TTC549 (cell line): ENCODE measurements at regions not wholly inside any gene's neighbourhood (a gene's known extent, or its start where the extent isn't known, plus 50 kb on each side); places are given as distances from the start of the nearest gene placed in this dataset.

ENCODE experiments used
- FAIRE-seq: peaks from 2 replicates; lab custom pipeline; 2012; peaks lifted over from hg19 to GRCh38; lab: Jason Lieb, UNC

DNA sequence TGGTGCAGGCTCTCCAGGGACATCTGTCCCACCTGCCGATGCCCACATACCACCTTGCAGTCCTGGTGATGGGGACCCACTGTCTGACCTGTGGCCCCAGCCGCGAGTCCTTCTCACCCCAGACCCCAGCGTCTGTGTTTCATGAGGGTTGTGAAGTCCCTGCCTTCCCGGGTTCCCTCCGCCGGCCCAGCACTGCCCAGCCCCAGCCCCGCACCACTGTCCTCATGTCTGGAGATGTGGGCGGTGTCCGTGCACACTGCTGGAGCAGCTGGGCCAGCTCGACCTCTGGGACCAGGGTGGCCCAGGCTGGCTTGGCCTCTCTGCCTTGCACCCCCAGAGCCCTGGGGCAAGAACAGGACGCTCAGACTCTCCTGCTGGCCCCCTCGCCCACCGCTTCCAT lies 199.5 kb upstream of the CIBAR2 start:
- no peak for FAIRE-seq

DNA sequence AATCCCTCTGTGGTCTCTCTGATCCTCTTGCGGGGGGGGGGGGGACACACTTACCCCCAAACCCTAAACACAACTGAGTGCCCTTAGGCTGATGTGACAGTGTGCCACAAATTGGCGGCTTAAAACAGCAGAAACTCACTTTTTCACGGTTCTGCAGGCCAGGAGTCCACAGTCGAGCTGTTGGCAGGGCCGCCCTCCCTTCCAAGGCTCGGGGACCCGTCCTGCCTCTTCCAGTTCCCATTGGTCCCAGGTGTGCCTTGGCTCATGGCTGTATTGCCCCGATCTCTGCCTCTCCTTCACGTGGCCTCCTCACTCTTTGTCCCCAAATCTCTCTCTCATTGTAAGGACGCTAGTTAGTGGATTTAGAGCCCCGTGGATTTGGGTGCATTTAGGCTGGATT lies 199.9 kb upstream of the CIBAR2 start:
- no peak for FAIRE-seq

DNA sequence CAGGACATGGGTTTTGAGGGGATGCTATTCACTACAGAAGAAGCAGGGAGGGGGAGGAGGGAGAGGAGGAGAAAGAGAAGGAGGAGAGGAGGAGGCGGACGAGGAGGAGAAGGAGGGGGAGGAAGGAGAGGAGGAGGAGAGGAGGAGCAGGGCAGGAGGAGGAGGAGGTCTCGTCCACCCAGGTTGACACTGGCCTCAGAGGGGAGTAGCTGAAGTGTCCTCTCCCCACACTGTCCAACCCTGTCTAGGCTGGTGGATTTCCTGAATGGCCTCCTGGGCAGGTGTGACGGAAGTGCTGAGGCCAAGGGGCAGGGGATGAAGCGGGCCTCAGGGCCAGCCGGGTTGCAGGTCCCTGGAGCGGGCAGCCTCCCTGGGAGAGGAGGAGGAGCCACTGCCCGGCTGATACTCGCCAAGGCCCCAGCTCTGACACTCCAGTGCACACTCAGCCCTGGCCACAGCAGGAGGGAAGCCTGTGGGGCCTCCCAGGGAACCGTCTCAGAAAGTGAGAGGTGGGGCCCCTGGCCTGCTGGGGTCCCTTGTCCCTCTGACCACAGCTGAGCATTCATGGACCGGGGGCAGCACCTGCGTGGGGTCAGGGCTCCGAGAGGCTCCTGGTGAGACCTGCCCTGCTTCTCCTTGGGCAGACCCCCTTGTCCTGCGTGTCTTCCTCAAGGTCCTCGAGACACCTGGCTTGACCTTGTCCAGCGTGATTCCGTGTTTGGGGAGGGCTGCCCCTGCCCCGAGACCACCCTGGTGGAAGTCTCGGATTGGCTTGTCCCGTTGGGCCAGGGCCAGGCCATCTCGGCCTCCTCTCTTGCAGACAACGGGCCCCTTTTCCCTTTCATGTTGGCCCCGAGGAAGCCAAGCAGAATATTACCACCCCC lies 200.6 kb upstream of the CIBAR2 start:
- FAIRE-seq, result no peak

DNA sequence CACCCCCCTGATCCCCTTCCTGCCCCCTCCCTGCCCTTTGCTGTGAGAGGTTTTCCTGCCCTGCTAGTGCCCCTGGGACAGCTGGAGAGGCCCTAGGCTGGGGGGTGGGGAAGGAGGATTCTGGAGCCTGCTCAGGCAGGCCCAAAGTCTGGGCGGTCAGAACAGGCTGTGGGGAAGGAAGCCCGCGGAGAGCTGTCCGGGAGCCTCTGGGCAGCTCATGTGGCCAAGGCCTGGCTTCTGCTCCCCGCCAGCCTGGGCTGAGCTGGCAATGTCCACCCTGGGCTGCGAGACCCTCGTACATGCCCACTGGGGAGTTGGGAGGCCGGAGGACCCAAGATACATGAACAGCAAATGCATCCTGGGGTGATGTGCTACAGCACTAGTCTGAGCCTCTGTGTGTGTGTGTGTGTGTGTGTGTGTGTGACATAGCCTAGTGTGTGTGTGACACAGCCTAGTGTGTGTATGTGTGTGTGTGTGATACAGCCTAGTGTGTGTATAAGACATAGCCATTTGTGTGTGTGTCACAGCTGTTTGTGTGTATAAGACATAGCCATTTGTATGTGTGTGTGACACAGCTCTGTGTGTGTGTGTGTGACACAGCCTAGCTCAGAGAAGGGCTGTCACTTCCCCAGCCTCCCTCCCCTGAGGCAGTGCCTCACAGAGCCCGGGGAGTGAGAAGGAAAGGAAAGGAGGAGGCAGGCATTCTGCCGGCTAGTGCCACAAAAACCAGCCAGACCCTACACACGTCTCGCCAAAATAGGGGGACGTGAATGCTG lies 201.4 kb upstream of the CIBAR2 start:
- FAIRE-seq, result no peak

DNA sequence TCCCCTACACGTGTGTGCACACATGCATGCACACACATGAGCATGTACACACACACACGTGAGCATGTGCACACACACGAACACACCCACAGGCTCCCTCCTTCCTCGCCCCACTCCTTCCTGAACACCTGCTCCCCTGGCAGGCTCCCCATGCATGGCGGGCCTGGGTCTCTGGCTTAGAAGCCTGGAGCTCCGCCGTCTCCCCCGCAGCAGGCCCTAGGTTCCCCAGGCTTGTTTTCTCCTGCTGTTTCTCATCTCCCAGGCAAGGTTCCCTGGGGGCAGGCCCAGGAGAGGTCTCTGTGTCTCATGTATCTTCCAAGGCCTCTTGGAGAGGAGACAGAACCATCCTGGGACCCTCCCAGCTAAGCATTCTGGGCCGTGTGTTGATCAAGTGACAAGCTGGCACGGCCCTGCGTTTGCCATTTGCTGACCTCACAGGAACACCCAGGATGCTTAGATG lies 202.3 kb upstream of the CIBAR2 start:
- FAIRE-seq, result no peak

DNA sequence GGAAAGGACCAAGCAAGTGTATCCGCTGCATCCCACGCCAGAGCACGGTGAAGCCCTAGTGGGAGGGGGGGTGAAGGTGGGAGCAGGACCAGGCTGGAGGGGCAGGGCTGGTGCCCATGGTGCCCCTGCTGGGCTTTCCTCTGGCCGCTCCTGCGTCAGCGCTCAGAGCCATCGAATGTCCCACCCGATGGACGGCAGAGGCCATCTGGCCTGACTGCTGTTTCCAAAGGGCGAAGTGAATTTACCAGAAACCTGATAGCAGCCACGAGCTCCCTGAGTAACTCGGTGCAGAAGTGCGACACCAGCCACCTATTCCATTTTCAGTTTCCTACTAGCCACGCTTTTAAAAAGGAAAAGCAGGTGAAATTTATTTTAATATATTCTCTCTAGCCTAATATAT lies 203.6 kb upstream of the CIBAR2 start:
- FAIRE-seq, result no peak

DNA sequence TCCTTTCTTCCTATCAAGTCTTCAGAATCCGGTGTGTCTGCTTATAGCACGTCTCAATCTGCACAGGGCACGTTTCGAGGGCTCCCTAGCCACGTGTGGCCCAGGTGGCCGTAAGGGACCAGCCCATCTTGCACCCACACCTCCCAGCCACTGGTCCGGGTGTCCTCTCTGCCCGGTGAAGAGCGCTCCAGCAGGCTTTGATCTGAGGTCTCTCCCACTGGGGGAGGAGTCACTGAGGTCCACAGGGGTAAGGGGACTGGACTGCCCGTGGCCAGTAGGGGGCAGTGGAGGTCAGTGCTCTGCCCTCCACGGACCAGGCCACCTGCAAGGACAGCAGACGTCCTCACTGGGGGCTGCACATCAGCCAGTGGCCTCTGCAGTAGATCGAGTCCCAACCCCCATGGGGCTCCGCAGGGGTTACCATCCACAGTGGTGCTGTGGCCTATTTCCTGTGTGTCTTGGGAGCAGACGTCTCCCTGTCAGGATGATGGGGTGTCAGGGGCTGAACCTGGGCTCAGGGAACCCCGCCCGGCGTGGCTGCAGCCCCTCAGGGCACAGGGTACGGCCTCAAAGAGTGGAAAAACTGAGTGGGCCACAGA lies 204.1 kb upstream of the CIBAR2 start:
- FAIRE-seq, result no peak

DNA sequence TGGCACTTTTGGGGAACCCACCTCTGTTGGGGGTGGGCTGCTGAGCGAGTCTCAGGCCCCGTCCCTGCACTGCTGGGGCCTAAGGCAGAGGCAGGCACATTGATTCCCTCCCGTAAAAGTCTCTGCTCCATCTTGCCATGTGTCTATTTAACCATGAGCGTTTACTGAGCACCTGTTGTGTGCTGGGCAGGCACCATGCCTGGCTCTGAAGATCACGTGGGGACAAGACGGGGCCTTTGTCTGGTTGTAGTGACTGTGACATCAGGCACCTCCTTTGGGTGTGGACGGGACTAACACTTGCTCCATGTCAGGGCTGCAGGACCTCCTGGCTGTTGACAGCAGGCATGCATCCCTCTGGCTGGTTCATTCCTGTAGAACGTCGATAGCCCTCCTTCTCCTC lies 204.7 kb upstream of the CIBAR2 start:
- no peak for FAIRE-seq

DNA sequence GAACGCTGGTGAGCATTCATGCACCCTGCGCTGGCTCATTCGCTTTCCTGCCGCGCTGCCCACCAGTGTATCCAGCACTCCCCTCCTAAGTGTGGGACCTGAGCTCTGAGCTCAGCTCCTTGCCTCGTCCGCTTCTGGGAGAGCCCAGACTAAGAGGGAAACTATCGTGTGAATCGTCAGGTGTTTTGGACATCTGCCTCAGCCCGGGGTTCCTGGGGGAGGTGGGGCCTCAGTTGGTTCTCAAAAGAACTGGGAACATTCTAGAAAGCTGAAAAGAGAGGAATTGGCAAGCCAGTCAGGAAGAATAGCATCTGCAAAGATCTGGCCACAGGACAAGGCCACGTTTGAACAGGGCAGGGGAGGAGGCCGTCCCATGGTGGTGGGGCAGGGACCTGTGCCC lies 205.4 kb upstream of the CIBAR2 start:
- no peak for FAIRE-seq

DNA sequence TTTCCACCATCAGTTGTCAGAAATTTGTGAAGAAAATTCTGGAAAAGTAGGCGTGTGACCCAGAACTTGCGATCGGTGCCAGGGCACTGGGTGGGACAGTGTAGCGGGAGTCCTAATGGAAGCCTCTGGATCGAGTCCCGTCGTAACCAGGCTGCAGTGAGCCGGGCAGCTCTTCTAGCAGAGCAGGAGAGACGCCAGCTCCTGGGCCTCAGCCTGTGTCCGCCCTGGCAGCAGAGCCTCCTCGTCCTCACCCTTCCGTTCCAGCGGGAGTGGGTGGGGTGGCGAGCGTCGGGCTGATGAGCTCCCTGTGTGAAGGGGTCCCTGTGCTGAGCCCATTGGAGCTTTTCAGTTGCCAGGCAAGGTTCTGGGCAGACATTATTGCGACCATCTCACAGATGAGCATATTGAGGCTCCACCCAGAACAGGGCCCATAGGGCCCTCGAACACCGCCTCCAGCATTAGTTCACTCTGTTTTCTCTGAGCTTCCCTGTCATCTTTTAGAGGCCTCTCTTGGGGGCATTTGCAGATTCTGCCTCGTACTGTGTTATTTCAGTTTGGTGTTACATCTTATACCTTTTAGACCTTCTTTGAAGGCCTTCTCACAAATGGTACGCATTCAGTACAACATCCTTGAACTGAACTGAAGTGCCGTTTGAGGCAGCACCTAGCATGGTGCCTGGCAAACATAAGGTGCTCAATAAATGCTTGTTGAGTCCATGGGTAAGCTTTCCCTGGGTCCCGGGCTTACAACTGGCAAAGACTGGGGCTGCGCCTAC lies 207.1 kb upstream of the CIBAR2 start:
- no peak for FAIRE-seq

DNA sequence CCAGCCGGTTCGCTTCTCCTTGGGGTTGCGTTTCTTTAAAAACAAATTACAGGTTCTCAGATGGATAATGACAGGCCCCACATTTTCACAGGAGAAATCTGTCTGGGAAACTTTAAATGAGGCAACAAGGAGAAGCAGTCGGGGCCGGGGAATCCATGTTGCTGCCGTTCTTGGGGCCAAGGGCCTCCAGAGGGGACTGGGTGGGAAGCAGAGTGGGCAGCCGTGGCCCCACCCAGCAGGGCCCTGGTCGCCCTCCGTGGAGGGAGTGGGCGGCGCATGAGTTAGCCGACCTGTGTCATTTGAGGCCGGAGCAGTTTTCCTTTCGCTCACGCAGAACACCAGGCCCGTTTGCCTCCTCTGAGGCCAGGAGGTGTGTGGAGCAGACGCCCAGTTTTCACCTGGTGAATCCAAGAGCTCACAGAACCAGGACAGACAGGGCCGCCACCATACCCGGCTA lies 207.7 kb upstream of the CIBAR2 start:
- FAIRE-seq, result no peak

DNA sequence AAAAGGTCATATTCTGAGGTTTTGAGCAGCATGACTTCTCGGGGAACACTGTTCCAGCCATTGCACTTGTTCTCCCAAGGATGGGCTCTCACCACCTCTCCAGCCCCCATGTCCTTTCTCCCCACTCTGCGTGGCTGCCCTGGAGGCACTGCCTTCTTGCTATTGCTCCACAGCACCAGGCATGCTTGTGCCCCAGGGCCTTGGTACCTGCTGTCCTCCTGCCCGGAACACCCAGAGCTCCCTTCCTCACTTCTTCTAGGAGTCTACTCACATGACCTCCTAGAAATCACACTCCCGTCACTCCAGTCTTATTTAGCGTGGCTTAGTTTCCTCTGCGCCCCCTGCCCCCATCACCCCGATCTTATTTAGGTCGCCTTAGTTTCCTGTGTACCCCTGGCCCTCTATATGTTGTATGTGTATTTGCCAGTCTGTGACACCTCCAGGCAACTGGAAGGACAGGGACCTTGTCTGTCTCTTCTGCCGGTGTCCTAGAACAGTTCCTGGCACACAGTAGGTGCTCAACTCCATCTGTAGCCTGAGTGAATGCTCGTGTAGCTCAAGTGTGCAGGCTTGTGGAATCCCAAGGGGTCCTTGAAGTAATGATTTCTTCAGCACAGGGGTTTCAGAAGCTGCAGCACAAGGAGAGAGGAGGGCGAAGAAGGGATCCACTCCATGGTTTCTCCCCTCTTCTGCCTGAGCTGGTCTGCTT lies 208.6 kb upstream of the CIBAR2 start:
- no peak for FAIRE-seq

DNA sequence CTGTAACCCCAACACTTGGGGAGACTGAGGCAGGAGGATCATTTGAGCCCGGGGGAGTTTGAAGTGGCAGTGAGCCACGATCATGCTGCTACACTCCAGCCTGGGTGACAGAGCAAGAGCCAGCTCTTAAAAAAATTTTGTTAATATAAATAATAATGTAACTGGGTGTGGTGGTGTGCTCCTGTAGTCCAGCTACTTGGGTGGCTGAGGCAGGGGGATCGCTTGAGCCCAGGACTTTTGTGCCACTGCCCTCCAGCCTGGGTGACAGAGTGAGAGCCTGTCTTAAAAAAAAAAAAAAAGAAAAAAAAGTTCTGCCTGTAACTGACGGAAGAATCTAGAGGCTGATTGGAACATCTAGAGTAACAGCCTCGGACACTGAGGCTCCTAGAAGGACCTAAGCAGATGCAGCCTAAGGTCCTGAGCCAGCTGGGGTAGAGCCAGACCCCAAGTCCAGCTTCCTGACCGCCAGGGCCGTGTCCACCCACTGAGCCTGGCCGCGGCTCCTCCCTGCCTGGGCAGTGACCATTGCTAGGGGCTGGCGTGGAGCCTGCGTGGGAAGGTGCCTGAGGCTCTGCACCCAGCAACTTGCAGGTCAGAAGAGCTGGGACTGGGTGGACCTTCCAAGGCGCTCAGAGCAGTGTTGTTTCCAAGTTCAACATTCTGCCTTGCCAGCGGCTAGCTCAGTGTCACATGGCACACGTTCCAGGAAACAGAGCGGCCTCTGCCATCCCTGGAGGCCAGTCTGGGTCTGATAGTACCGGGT lies 209.4 kb upstream of the CIBAR2 start:
- FAIRE-seq, result no peak

DNA sequence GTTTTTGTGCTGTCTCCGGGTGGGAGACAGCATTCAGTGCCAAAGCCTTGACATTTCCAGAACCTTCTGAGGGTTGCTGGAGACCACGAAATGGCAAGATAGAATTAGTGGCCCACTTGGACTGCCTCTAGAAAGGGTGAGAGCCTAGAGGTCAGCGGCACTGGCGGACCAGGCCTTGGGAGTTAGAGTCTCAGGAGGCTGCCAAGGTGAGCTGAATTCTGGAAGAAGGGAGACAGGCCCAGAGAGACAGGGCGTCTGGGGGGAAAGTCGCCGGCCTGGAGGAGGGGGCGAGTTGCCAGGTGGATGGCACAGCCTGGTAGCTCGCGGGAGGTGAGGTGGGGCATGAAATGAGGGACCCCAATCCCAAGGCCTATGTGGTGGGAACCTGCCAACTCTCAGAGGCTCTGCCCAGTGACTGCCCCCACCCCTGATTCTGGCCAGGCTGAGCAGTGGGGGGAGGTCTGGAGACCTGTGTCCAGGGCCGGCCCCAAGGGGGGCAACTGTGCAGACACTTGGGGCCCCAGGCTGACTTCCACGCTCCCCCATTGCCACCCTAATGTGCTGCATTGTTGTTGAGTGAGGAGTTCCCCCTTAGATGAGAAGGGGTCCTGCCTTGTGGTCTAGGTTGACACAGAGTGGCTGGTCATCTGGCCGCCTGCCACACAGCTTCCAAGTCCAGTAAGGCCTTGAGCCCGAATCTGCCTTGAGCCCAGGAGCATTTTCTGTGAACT lies 211.1 kb upstream of the CIBAR2 start:
- FAIRE-seq, result no peak

DNA sequence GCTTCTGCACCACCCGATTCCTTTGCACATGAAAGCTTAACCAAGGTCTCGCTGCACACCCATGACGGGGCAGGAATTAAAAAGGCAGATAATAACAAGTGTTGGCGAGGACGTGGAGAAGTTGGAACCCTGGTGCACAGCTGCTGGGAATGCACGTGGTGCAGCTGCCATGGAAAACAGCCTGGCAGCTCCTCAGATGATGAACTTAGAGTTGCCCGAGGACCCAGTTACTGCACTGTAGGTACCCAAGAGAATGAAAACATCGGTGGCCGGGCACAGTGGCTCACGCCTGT lies 211.6 kb upstream of the CIBAR2 start:
- FAIRE-seq, result no peak

DNA sequence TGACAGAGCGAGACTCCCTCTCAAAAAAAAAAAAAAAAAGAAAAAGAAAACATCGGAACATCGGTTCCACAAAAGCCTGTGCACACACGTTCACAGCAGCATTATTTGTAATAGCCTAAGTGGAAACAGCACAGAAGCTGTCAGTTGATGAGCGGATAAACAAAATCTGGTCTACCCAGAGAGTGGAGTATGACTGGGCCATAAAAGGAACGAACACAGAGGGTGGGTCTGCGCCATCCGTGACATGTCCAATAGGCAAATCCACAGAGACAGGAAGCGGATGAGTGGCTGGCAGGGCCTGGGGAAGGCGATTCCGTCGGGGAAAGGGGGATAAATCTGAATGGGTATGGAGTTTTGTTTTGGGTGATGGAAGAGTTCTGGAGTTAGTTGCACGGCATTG lies 212.2 kb upstream of the CIBAR2 start:
- no peak for FAIRE-seq

DNA sequence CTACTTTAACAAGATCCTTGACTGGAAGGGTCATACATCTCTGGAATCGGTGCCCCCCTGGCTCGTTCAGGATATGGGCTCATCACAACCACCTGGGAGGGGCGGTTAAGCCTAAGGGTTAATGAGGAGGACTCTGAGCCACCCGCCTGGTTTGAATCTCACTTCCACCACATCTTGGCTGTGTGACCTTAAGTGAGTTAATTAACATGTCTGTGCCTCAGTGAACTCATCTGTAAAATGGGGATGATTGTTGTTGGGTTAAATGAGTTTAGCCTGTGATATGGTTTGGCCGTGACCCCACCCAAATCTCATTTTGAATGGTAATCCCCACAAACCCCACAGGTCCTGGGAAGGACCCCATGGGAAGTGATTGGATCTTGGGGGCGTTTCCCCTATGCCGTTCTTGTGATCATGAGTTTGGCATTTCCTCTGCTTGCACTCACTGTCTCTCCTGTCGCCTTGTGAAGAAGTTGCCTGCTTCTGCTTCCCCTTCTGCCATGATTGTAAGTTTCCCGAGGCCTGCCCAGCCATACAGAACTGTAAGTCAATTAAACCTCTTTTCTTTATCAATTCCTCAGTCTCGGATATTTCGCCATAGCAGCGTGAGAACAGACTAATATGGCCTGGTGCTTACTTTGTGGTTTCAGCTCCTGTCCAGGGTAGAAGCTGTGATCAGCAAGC lies 214.0 kb upstream of the CIBAR2 start:
- no peak for FAIRE-seq

DNA sequence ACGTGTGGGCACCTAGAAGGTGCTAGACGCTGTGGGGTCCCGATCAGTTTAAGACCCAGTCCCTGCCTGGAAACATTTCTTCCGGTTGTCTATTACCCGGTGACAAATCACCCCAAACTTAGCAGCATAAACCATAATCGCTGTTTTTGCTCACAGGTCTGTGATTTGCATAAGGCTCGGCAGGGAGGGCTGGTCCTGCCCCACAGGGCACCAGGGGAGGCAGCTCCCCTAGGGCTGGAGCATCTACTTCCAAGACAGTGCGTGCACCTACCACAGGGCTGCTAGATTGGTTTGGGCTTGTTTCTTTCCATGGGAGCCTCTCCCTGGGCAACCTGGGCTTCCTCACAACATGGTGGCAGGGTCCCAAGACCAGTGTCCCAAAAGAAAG lies 214.5 kb upstream of the CIBAR2 start:
- no peak for FAIRE-seq

DNA sequence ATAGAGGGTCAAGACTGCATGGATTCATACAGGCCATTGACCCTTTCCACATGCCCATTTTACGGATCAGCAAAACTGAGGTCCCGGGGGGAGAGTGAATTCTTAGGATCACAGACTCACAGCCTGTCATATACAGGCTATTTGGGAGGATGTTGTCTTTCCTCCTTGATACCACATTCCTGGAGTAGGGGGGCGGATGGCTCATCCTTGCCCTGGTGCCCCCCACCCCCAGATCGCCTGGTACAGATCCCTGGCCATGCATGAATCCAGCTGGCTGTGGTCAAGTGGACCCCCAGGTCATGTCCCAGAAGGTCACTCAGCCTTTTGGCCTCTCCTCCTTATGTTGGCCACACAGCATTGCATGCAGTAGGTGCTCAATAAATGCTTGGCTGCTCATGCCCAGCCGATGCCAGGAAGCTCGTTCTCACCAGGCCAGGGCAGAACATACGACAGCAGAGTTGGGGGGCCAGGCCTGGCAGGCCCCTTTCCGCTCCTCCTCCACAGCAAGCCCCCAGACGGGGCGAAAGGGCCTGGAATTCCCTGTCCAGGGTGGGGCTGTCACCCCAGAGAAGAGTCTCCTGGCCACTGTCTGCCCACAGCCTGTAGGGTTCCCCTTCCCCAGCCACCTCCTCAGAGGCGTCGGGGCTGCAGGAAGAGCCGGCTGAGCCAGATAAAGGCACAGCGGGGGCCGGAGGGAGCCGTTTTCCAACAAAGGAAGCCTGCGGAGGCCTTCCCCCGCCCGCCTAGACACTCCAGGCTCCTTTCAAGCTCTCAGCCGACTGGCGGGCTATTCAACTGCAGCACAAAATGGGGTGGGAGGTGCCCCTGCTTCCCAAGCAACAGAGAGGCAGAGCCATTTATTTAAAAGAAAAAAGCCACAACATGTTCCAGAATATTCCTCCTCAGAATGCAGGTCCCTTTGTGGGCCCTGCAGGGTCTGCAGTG lies 215.7 kb upstream of the CIBAR2 start:
- FAIRE-seq, result no peak
